Colonic mucosa (tissue), 4 donors: ENCODE measurements at regions not wholly inside any gene's neighbourhood (a gene's known extent, or its start where the extent isn't known, plus 50 kb on each side); places are given as distances from the start of the nearest gene placed in this dataset.
"Not testable (repeated sequence)": the region's sequence is repeated elsewhere in the genome, so short reads cannot be mapped to it uniquely, and the experiment has no call there.

ENCODE experiments used
- DNase-seq: peaks from one replicate; pipeline ENCODE4 v3.0.0-alpha.2; 2020
- H3K27ac ChIP-seq: fragments of 200-600 bp; one replicate; pipeline ENCODE4 v1.8.0; 2021
- H3K27me3 ChIP-seq: fragments of 200-600 bp; one replicate; pipeline ENCODE4 v1.8.0; 2021
- H3K36me3 ChIP-seq: fragments of 200-600 bp; one replicate; pipeline ENCODE4 v1.8.0; 2021
- H3K4me1 ChIP-seq: fragments of 200-600 bp; one replicate; pipeline ENCODE4 v1.8.0; 2021; ENCODE audit warnings: mild to moderate bottlenecking
- H3K4me3 ChIP-seq: fragments of 200-600 bp; one replicate; pipeline ENCODE4 v1.8.0; 2021
- H3K9ac ChIP-seq, 2 donors: one replicate each; pipeline ENCODE4 v1.7.0; 2013; ENCODE audit warnings: control low read depth in 2 of 2, low read depth in 2 of 2, low read length in 2 of 2
- H3K9me3 ChIP-seq: fragments of 200-600 bp; one replicate; pipeline ENCODE4 v1.8.0; 2021
- intact Hi-C: fragments of 100-400 bp; cut with DNase I; formaldehyde crosslinking; loops from one replicate; pipeline ENCODE4 v1.14.1; 2022
- TF ChIP-seq, protein P1 (sequence below): fragments of 200-600 bp; IDR thresholded peaks from one replicate; pipeline ENCODE4 v1.8.0; 2022; ENCODE audit warnings: antibody characterized with exemption, mild to moderate bottlenecking
- donor health status: healthy.
- donor health status: DM: no; HTN: no; CAD: no.
- donor health status: DM: no; HTN: no; CAD: no.

DNA sequence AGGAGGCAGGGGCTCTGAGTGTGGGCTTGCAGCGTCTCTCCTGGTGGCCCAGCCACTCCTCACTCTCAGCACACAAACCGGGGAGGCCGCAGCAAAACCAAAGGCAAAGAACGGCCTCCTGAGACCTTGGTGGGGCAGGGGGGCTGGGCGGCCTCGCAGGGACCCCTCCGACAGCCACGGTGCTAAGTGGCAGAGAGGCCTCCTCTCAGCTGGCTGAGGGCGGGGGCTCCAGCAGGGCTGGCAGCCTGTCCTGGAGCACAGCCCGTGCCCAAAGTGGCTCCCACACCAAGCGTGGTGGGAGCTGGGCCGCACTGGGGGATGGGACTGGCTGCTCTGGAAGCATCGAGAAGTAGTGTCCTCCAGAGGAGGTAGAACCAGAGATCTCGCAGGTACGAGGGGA is 334.4 kb downstream of the QKI start:
- no peak overlapping the region for H3K27ac ChIP-seq
- DNase-seq = no peak
- H3K27me3 ChIP-seq = no peaks in the 10 kb centered on the region
- H3K9me3 ChIP-seq = no peaks in the 10 kb centered on the region
- intact Hi-C loops = no loop called here
- H3K4me3 ChIP-seq = no peak overlapping the region
- no peak overlapping the region for H3K9ac ChIP-seq
- H3K36me3 ChIP-seq = no peaks in the 10 kb centered on the region
- no peaks in the 10 kb centered on the region for H3K4me1 ChIP-seq
- TF ChIP-seq, protein P1, sequence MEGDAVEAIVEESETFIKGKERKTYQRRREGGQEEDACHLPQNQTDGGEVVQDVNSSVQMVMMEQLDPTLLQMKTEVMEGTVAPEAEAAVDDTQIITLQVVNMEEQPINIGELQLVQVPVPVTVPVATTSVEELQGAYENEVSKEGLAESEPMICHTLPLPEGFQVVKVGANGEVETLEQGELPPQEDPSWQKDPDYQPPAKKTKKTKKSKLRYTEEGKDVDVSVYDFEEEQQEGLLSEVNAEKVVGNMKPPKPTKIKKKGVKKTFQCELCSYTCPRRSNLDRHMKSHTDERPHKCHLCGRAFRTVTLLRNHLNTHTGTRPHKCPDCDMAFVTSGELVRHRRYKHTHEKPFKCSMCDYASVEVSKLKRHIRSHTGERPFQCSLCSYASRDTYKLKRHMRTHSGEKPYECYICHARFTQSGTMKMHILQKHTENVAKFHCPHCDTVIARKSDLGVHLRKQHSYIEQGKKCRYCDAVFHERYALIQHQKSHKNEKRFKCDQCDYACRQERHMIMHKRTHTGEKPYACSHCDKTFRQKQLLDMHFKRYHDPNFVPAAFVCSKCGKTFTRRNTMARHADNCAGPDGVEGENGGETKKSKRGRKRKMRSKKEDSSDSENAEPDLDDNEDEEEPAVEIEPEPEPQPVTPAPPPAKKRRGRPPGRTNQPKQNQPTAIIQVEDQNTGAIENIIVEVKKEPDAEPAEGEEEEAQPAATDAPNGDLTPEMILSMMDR = no peak

DNA sequence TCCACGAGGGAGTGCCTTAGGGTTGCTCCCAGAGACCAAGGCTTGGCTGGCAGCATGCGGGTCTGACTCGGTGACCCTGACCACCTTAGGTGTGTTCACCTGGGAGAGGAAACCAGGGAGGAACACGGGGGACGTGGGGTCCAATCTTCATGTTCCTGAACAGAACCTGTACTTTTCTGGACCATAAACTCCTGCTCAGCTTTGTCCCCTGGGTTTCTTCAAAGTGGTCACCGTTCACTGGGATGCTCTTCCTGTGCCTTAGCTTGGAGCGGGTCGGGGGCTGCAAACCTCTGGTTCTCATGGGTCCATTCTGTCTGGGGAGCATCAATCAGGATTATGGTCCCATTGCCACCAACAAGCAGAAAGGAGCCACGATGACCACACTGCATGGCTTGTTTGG is 333.5 kb downstream of the QKI start:
- Histone ChIP-seq H3K27me3 (no peaks in the 10 kb centered on the region), H3K9ac (no peak overlapping the region), H3K36me3 (no peaks in the 10 kb centered on the region), H3K4me3 (no peak overlapping the region), H3K9me3 (no peaks in the 10 kb centered on the region), H3K4me1 (no peaks in the 10 kb centered on the region), H3K27ac (no peak overlapping the region)
- no peak for DNase-seq
- TF ChIP-seq, protein P1 = no peak
- intact Hi-C loops = no loop called here

DNA sequence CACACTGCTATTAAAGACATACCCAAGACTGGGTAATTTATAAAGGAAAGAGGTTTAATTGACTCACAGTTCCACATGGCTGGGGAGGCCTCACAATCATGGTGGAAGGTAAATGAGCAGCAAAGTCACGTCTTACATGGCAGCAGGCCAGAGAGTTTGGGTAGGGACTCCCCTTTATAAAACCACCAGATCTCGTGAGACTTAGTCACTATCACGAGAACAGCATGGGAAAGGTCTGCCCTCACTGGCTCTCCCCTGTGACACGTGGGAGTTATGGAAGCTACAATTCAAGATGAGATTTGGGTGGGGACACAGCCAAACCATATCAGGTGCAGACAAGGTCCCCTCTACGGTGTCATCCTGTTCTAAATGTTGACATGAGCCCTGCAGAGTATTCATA is 332.5 kb downstream of the QKI start:
- H3K4me1 ChIP-seq, H3K27me3 ChIP-seq, H3K9ac ChIP-seq, intact Hi-C loops, H3K36me3 ChIP-seq, DNase-seq, H3K27ac ChIP-seq, H3K9me3 ChIP-seq, H3K4me3 ChIP-seq: not testable (repeated sequence)

DNA sequence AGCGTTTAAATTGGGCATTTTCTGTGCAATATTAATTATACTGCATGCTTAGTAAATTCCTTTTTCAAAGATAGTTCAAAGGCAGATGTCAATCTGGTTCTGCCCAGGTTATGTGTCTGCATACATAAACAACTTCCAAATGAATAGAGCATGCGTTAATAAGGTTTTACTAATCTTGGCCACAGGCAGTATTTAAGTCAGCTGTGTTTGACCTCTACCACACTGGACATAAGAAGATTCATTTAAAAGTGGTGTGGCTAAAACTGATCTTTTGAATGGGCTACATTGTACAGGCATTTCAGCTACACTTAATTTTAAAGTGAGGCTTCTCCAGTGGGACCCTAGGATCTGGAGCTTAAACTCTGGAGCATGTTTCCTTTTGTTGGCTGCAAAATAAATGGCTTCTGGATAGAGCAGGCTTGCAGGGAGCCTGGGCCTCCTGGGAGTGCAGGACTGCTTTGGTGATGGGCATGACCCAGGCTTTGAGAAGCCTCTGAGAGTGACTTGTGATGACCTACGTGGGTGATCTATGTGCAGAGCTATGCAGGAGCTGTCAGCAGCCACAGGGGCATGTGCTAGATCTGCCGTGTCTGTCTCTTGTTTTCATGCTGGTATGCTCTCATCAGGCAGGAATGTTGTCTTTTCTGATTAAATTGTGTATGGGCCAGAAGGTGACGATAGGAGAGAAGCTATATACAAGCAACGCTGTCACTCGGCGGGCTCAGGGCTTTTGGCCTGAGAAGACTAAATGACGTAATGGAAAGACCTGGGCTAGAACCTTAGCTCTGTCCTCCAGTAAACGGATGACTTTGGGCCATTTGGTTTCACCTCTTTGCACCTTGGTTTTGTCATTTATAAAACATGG is 331.2 kb downstream of the QKI start:
- TF ChIP-seq, protein P1 = no peak
- Histone ChIP-seq H3K4me1 (no peaks in the 10 kb centered on the region), H3K9me3 (no peaks in the 10 kb centered on the region), H3K36me3 (no peaks in the 10 kb centered on the region), H3K9ac (no peak overlapping the region), H3K4me3 (no peak overlapping the region), H3K27ac (no peak overlapping the region), H3K27me3 (no peaks in the 10 kb centered on the region)
- intact Hi-C loops = no loop called here
- no peak for DNase-seq

DNA sequence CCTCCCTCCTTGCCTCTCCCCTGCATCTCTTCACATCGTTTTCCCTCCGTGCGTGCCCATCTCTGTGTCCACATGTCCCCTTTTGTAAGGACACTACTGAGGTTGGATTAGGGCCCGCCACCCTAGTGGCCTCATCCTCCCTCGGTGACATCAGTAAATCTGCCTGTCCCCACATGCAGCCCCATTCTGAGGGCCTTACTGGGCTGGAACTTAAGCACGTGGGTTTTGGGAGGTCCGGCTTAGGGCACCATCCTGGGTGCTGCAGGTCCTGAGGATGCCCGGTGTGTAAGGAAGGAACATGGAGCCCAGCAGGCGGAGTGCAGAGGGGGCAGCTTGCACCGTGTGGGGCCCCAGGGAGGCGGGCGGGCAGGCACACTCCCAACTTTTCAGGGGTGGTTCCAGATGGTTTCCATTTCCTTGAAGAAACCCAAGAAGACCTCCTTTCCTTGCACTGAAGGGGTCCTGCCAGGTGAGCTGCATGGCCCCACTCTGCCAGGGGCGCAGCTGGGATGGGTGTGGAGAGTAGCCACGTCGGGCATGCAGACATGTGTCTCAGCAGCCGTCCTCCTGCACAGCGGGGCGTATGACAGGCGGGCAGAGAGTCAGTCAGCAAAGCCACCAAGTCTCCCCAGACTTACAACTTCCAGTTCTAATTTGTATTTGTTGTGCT is 329.9 kb downstream of the QKI start:
- Histone ChIP-seq H3K9me3 (no peaks in the 10 kb centered on the region), H3K27me3 (no peaks in the 10 kb centered on the region), H3K9ac (no peak overlapping the region), H3K36me3 (no peaks in the 10 kb centered on the region), H3K4me1 (no peaks in the 10 kb centered on the region), H3K4me3 (no peak overlapping the region), H3K27ac (no peak overlapping the region)
- TF ChIP-seq, protein P1 = no peak
- intact Hi-C loops = no loop called here
- no peak for DNase-seq

DNA sequence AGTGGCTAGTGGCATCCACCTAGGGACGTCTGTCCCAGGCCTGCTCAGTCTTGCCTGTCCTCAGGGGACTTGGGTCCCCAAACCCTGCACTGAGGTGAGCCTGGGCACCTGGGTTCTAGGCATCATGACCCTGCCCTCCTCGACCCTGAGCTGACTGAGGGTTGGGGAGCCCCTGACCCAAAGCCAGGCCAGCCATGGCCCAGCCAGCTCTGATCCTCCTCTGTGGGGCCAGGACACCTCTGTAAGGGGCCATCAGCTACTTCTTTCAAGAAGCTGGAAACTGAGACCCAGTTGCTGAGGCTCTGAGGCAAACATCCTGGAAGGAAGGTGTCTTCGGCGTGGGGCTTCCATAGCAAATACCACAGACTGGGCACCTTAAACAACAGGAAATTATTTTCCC is 329.3 kb downstream of the QKI start:
- H3K9me3 ChIP-seq = no peaks in the 10 kb centered on the region
- H3K36me3 ChIP-seq = no peaks in the 10 kb centered on the region
- DNase-seq = no peak
- no peak overlapping the region for H3K27ac ChIP-seq
- TF ChIP-seq, protein P1 = no peak
- H3K4me1 ChIP-seq = no peaks in the 10 kb centered on the region
- H3K4me3 ChIP-seq = no peak overlapping the region
- no peak overlapping the region for H3K9ac ChIP-seq
- no peaks in the 10 kb centered on the region for H3K27me3 ChIP-seq
- intact Hi-C loops = no loop called here
